Endometrial microvascular endothelial cells (primary cell): ENCODE measurements at regions not wholly inside any gene's neighbourhood (a gene's known extent, or its start where the extent isn't known, plus 50 kb on each side); places are given as distances from the start of the nearest gene placed in this dataset.

Experiments used
- in situ Hi-C: cut with HindIII; loops from 2 replicates; pipeline ENCODE4 v1.10.0; 2017; ENCODE audit warnings: low sequenced_read_pairs, low pct_unique_long_range_greater_than_20kb; ENCODE audit errors: inconsistent ontology term

DNA sequence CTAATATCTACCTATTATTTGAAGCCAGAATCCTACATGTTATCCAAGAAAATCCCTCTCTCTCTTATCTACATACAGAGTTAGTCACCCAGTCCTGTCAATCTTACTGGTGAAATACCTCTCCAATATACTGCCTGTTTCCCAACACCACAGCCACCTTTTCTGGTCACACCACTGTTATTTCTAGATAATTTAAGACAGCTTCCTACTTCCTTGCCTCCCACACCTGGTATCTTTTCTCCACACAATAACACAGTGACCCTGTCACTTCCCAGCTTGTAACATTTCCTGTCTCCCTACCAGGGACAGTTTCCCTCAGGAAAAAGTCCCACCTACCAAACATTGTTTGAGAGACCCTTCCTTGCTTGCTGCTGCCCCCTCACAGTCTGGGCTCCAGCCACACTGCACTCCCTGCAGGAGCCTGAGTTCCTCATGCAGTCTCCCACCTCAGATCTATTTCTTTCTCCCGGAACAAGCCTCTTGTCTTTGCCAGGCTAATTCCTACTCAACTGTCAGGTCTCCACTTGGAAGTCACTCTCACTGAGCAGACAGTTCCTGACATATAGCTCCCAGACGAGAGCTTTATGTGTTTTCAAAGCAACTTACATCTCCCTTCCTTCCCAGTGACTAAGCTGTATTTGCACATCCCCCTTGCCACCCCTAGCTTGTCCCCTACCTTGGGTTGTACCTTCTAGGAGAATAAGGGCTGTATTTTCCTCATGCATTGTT is 73.6 kb upstream of the QRFPR start:
- in situ Hi-C loops, result no loop called here

- in situ Hi-C loops, result no loop called here
Observed at GRCh38 chr4:121451310-121451709, 70.5 kb upstream of the QRFPR start.

GRCh38 chr4:121449416-121449815 is 68.6 kb upstream of the QRFPR start:
- in situ Hi-C loops, result no loop called here

DNA sequence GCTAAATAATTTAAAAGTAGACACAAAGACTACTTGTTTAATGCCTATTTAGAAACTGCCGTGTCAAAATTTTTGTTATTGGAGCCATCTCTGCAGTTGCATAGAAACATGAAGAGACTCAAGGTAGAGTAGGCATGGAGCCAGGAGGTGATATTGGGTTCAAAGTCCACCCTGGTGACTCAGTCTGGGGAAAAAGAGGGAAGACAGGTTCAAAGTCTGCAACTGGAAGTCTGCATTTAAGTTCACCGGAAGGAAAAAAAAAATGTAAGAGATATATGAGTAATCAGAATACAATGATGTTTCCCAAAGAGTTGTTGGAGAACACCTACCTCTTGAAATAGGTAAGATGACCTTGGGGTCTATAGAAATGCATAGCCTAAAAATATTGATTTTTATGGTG is 67.4 kb upstream of the QRFPR start:
- in situ Hi-C loops, result no loop called here

GRCh38 chr4:121439669-121440068 is 58.9 kb upstream of the QRFPR start:
- in situ Hi-C loops, result no loop called here
